C4-2B (cell line): ENCODE measurements at regions not wholly inside any gene's neighbourhood (a gene's known extent, or its start where the extent isn't known, plus 50 kb on each side); places are given as distances from the start of the nearest gene placed in this dataset.

Experiments used
- CTCF ChIP-seq: fragments of 450-650 bp; conservative IDR thresholded peaks from 2 replicates; pipeline ENCODE4 v1.5.1; 2017; ENCODE audit warnings: mild to moderate bottlenecking
- ZFX ChIP-seq: fragments of 450-650 bp; IDR thresholded peaks from 2 replicates; pipeline ENCODE4 v1.6.1; 2017

- TF ChIP-seq CTCF (peak; percentile 73), ZFX (no peak)
These were observed 455.0 kb downstream of the CCSER2 start for GRCh38 chr10:84783386-84783785.
